Fibroblast of skin of abdomen (primary cell): ENCODE measurements at regions not wholly inside any gene's neighbourhood (a gene's known extent, or its start where the extent isn't known, plus 50 kb on each side); places are given as distances from the start of the nearest gene placed in this dataset.

Experiments used
- DNase-seq: peaks from one replicate; pipeline ENCODE4 v3.0.0-alpha.2; 2013

DNA sequence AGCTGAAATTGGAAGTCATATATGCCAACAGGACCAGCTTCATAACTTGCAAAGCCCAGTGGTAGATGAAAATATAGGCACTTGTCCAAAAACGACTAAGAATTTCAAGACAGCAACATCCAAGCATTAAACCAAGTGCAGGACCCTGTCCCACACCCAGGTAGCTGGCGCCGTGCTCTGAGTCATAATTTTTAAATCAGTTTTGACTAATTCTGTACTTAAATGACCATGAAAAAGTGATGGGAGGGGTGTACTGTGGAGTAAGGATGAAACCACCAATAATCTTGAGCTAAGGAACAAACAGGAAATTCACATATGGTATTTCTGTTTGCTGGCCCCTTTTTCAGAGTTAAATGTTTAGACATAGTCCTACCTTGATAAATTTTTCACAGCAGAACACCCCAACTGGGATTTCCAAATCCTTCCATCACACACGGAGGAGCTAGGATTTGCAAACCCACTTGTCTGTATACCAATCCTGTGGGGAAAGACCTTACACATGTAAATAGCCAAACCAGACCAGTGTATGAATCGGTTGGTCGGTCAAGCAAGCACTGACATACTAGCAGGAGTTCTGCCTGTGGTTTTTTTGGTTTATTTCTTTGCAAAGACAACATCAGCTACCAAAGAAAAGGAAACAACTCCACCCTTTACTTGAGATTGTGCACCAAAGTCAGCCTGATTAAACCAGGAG is 235.7 kb upstream of the RAB4A start:
- no peak for DNase-seq

- no peak for DNase-seq
Observed at GRCh38 chr1:229035748-229036082, 235.2 kb upstream of the RAB4A start.

GRCh38 chr1:229037806-229038405 is 233.0 kb upstream of the RAB4A start:
- DNase-seq: no peak

DNA sequence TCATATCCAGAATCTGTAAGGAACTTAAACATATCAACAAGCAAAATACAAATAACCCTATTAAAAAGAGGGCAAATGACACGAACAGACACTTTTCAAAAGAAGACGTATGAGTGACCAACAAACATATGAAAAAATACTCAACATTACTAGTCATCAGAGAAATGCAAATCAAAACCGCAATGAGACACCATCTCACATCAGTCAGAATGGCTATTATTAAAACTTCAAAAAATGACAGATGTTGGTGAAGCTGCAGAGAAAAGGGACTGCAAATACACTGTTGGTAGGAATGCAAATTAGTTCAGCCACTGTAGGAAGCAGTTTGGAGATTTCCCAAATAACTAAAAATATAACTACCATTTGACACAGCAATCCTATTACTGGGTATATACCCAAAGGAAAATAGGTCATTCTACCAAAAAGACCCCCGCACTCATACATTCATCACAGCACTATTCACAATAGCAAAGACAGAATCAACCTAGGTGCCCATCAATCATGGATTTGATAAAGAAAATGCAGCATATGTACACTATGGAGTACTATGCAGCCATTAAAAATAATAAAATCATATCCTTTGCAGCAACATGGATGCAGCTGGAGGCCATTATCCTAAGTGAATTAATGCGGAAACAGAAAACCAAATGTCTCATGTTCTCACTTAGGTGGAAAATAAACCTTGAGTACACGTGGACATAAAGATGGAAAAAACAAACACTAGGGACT is 230.1 kb upstream of the RAB4A start:
- no peak for DNase-seq

- no peak for DNase-seq
Observed at GRCh38 chr1:229041946-229042345, 229.0 kb upstream of the RAB4A start.

DNA sequence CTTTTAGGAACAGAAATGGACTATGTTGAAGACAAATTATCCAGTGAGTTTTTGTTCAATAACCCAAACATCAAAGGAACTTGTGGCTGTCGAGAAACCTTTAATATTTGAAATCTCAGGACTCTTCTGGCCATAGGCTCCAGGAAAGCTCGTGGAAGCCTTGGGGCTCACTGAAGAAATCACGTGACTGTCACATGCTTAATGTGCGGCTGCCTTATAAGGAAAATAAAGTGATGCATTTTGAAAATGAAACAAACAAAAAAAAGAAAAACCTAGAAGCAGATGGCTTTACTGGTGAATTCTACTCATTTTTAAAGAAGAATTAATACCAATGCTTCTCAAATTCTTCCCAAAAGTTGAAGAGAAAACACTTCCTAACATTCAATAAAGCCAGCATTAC is 228.4 kb upstream of the RAB4A start:
- no peak for DNase-seq

GRCh38 chr1:229043115-229043514 is 227.8 kb upstream of the RAB4A start:
- DNase-seq: no peak

DNA sequence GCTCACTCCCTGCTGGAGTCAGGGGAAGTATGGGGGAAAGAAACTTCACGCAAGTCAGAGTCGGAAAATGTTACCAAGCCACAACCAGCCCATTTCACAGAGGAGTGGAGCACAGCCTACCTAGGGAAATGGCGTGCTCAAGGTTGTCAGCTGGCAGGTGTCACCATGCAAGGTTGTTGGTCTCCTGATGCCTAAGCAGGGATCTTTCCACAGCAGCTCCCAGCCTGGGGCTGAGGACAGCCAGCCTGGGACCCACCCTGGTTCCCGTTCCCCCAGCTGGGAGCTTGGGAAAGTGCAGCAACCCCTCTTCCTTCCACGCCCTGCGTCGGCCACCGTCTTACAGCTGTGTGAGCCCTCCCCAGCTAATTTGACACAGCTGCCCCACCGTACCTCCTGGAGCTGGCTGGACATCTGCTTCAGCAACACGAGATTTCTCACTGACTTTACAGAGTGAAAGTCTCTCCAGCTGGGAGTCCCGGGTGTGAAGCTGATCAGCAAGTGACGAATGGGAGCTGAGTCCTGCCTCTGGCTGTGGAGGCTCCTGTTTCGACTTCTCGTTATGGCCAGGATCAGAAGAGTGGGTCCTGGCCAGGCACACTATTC is 224.6 kb upstream of the RAB4A start:
- DNase-seq: peak; percentile 39

- no peak for DNase-seq
Observed at GRCh38 chr1:229047161-229047839, 223.6 kb upstream of the RAB4A start.

DNA sequence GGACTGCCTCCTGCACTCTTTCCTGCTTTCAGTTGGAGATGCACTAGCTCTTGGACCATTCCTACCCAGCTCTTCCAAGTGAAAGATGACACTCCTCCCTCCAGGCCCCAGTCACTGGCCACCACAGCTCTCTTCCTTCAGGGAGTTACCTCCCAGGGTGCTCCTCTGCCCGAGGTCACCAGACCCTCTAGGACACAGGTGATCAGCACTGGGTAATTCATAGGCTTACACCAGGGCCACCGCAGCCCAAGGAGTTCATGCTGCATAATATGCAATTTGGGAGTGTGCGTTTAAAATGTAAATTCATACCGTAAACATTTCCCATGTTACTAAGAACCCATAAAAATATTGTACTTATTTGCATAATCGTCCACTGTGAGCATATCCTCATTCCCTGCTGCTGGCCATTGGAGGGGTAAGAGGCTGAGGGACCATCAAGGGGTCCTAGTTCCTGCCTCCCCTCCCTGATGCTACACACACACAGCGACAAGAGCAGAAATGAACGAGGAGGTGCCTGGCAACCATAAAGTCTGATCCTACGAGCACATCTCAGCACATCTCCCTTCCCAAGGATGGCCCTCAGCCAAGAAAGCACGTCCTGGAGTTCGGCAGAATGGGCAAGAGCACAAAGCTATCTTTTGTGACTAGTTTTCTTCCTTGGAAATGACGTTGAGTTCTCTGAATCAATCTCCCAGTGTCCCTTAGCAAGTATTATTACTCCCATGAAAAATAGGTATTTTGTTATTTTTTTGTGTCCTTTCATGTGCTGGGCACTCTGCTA is 222.9 kb upstream of the RAB4A start:
- no peak for DNase-seq

DNA sequence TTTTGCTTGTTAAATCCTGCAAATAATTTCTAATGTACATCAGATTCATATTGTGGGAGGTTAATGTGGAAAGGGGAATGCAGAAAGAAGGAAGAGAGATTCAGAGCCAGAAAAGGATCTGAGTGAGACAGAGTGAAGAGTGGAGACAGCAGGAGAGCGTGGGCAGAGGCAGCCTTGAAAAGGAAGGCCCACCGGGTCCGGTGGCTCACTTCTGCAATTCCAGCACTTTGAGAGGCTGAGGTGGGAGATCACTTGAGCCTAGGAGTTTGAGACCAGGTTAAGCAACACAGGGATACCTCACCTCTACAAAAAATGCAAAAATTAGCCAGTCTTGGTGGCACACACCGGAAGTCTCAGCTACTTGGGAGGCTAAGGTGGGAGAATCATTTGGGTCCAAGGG is 222.0 kb upstream of the RAB4A start:
- no peak for DNase-seq

- DNase-seq: no peak
Observed at GRCh38 chr1:229056046-229056445, 214.9 kb upstream of the RAB4A start.

- DNase-seq: no peak
Observed at GRCh38 chr1:229058111-229058561, 212.8 kb upstream of the RAB4A start.

DNA sequence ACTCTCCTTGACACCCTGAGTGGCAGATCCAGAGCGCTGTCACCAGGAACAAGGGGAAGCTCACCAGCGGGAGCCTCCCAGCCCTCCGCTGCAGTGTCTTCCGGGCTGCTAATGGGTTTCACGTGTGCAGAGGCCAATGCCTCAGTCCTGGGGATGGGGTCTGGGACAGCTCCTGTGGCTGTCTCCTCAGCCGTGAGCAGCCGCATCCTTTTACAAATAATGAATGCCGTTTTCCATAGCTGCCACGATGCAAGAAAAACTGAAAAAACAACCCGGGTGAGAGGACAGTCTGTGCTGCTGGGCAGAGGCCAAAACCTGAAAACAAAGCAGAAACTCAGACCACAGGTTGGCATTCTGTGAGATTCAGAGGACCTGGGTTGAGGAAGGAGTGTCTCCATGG is 212.2 kb upstream of the RAB4A start:
- DNase-seq: peak; percentile 9

DNA sequence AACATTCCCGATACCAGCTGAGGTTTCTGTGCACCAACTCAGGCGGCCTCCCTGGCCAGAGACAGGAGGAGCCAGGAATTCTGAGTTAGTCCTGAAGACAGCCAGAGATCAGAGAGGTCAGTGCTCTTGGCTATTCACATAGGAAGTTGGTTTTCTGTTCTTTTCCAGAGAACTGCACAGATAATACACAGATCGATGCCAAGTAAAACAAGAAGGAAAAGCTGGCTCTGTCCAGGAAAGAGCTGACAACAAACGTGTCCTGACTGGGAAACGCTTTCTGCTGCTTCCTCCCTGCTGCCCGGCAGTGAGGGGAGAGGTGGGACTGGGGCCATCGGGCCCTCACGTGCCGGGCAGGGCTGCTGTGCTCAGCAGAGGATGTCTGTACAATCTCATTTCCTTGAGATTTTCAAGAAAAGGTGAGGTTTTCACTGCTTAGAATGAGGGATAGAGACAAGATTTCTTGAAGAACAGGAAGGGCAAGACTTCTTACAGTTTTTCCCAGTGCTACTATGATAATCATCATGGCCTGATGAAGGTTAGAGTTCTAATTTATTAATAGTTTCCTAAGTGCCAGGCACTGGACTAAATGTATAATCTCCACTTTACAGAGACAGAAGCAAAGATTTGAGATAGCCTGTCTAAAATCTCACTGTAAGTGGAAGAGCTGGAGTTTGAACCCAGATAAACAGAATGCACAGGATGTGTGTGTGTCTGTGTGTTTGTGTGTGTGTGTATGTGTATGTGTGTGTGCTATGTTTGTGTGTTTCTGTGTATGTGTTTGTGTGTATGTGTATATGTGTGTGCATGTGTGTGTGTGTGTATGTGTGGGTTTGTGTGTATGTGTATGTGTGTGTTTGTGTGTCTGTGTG is 211.0 kb upstream of the RAB4A start:
- no peak for DNase-seq

GRCh38 chr1:229062135-229062534 is 208.8 kb upstream of the RAB4A start:
- DNase-seq: no peak

DNA sequence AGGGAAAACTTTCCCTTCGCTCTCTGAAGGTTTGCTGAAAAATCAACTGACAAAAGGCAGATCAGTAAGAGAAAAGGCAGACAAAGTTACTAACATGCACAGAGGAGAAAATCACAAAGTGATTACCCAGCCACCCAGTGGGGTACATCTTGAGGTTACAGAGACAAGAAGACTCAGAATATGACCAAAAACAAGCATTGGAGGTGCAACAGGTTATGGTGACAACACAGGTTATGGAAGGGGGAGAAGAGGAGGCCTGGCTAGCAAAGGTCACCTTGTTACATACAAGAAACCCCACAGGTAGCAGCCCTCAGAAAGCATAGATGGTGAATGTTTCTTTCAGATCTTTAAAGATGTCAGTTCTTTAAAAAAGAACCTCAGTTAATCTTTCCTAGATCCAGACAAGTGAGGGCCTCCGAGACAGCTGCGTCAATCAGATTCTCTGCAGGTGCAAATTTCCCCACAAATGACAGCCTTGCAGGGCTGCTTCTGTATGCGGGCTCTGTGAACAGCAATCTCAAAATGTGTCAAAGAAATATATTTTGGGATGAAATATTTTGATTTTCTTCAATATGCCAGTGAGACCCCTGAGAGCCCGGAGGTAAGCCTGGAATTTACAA is 207.6 kb upstream of the RAB4A start:
- DNase-seq: no peak

DNA sequence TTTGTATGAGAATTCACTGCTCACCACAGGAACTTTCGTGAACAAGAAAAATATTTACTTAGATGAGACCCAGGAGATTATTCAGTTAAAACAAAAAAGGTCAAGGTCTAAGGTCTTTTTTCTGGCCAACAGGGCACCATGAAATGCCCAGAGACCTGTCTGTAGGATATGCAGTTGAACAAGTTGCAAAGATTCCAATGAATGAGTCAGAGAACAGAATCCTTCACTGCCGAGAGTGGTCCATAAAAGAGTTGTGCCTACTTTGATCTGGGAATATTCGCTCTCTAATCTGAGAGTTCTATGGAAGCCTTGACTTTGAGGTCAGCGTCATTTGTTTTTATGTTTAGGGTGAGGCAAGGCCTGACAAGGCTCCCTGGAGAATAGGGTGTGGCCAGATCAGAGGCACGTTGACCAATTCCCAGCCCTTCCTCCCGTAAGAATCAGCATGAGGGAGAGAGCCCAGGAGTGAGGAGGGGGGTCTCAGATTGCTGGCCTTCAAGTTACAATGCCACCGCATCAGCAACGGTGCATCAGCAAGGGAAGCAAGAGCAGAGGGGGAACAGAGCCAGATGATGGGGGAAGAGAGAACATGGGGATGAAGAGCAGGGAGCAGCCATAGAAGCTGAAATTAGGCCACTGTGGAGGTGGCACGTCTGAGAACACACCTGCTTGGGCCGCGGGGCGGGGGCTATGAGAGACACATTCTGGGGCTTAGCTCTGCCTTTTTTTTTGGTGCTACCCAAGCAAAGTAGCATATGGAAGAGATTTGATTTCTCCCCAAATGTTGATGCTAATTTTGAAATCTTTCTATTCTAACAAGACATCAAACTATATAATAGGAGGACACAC is 206.4 kb upstream of the RAB4A start:
- no peak for DNase-seq

DNA sequence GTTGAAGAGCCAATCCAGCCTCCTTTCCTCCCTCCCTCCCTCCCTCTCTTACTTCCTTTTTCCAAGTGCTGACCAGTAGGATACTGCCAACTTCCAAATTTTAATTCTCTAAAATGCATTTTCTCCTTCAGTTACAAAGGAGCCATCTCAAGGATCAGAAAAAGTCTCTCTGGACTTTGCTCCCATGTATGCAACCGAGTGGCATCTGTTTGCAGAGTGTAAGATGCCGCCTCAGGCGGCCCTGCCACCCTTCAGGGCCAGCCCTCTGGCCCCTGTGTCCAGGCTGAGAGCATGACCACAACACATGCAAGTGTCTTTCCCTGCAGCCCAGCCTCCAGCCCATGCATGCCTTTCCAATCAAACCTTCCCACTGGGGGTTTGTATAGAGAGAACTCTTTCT is 205.3 kb upstream of the RAB4A start:
- no peak for DNase-seq

DNA sequence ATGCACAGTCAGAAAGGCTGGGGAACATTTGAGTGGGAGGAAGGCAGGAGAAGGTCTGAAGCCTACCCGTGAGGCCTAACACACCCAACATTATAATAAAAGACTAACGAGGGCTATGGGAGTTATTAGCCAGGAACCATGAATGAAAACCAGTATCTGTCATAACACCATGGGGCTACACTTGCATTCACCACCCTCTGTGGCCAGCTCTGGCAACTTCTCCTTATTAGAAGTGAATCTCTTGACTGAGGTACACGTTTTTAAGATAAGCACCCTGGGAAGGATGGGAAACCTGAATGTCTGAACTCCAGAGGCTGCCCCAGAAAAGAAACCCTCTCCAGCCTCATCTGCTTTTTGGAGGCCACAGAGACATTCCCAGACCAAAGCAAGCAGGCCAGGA is 204.3 kb upstream of the RAB4A start:
- no peak for DNase-seq
